Suprapubic skin (tissue), 4 donors: ENCODE measurements at regions not wholly inside any gene's neighbourhood (a gene's known extent, or its start where the extent isn't known, plus 50 kb on each side); places are given as distances from the start of the nearest gene placed in this dataset.

ENCODE experiments used
- DNase-seq, 2 donors: peaks; one replicate each; pipeline ENCODE4 v3.0.0-alpha.2; 2019; ENCODE audit warnings: low spot score in 2 of 2
- H3K27ac ChIP-seq: fragments of 200-600 bp; sonication (generic); one replicate; pipeline ENCODE4 v1.5.1; 2019
- H3K27me3 ChIP-seq: fragments of 200-600 bp; sonication (generic); one replicate; pipeline ENCODE4 v1.5.1; 2019
- H3K36me3 ChIP-seq: fragments of 200-600 bp; sonication (generic); one replicate; pipeline ENCODE4 v1.5.1; 2019
- H3K4me1 ChIP-seq: fragments of 200-600 bp; sonication (generic); one replicate; pipeline ENCODE4 v1.5.1; 2019
- H3K4me3 ChIP-seq: fragments of 200-600 bp; sonication (generic); one replicate; pipeline ENCODE4 v1.5.1; 2019; ENCODE audit warnings: mild to moderate bottlenecking
- H3K9me3 ChIP-seq: fragments of 200-600 bp; sonication (generic); one replicate; pipeline ENCODE4 v1.5.1; 2019
- CTCF ChIP-seq, 2 donors: fragments of 200-600 bp in 1 of 2; fragments of 450-650 bp in 1 of 2; sonication (generic) in 1 of 2; IDR thresholded peaks; one replicate each; pipeline ENCODE4 v1.5.1; 2016 to 2019; ENCODE audit warnings: antibody characterized with exemption in 2 of 2, mild to moderate bottlenecking in 1 of 2, moderate library complexity in 1 of 2
- EP300 ChIP-seq: sonication (generic); formaldehyde crosslinking; IDR thresholded peaks from one replicate; pipeline ENCODE4 v1.6.1; 2017; ENCODE audit warnings: antibody characterized with exemption
- POLR2A ChIP-seq, 2 donors: fragments of 450-650 bp; IDR thresholded peaks; one replicate each; pipeline ENCODE4 v1.6.1; 2017; ENCODE audit warnings: antibody characterized with exemption in 2 of 2, mild to moderate bottlenecking in 2 of 2, moderate library complexity in 2 of 2
- POLR2AphosphoS5 ChIP-seq, 3 donors: sonication (generic); formaldehyde crosslinking; IDR thresholded peaks; one replicate each; pipeline ENCODE4 v1.6.1; 2017; ENCODE audit warnings: antibody characterized with exemption in 3 of 3
- WGBS: methylation state at CpG from one replicate; pipeline ENCODE4 v1.1.5; 2018; 5-methylcytosine and 5-hydroxymethylcytosine counted together

DNA sequence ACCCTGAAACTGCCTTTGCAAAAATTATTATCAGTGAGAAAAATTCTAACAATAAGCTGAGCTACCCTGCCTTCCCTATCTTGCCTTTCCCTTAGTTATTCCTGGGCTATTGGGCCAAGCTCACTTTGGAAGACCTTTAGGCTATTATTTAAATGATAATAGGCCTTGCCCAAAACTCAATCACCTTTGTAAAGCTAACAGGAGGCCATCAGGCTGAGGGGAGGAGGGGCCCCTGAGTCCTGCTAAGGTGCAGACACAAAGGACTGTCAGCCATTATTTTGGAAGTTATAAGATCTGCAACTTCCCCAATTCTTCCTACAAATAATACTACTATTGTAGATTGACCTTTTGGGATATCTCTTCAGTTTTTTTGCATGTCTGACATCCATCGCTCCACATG is 278.8 kb upstream of the DIAPH2 start:
- H3K27me3 ChIP-seq: no peaks in the 10 kb centered on the region
- H3K4me1 ChIP-seq: peaks cover 11% of the 10 kb centered on the region
- H3K9me3 ChIP-seq: no peaks in the 10 kb centered on the region
- H3K4me3 ChIP-seq: no peak overlapping the region
- no peaks in the 10 kb centered on the region for H3K36me3 ChIP-seq
- H3K27ac ChIP-seq: no peak overlapping the region
- no peak for DNase-seq
- 96% methylated on average over 1 of the region's 1 CpG for WGBS
- TF ChIP-seq EP300 (no peak), POLR2AphosphoS5 (IDR thresholded peaks at IDR 0.05) (no peak), CTCF (IDR thresholded peaks at IDR 0.05) (no peak), POLR2A (IDR thresholded peaks at IDR 0.05) (no peak)

DNA sequence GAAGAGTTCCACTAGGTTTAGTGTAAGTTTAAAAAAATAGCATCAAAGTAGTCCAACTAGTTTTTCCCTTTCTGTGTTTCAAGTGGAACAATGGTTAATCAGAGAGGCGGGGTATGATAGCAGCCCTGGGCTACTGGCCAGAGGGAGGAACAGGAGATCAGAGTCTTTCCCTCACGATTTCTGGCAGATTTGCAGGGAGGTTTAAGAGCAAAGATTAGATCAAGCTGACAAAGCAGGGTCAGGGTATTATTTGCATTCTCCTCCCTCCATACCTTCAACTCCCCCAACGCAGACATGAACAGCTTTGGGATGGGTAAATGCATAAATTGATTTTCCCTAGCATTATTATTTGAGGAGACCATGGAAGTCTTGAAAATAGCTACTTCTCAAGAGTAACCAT is 277.6 kb upstream of the DIAPH2 start:
- Histone ChIP-seq H3K27me3 (no peaks in the 10 kb centered on the region), H3K4me3 (no peak overlapping the region), H3K27ac (no peak overlapping the region), H3K4me1 (peaks cover 11% of the 10 kb centered on the region), H3K36me3 (no peaks in the 10 kb centered on the region), H3K9me3 (no peaks in the 10 kb centered on the region)
- WGBS: 24% methylated on average over 3 of the region's 3 CpGs
- no peak for DNase-seq
- TF ChIP-seq CTCF (IDR thresholded peaks at IDR 0.05) (no peak), EP300 (no peak), POLR2A (IDR thresholded peaks at IDR 0.05) (no peak), POLR2AphosphoS5 (IDR thresholded peaks at IDR 0.05) (no peak)

DNA sequence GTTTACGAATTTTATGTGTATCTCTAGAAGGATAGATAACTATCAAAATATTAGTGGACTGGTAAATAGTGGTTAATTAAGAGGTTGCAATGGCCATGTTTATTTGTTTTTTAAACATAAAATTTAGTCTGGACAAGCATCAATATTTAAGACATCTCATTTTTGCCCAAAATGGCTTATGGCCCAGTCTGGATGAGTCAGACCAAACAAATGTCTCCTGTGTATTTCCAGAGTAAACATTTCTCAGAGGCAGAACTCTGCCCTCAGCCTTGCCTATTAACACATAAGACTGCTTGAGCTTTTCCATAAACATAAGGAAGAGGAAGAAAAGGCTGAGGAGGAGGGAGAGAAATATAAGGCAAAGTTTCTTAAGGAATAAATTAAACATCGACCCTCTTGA is 277.1 kb upstream of the DIAPH2 start:
- Histone ChIP-seq H3K27ac (no peak overlapping the region), H3K36me3 (no peaks in the 10 kb centered on the region), H3K4me3 (no peak overlapping the region), H3K27me3 (no peaks in the 10 kb centered on the region), H3K9me3 (no peaks in the 10 kb centered on the region), H3K4me1 (peaks cover 11% of the 10 kb centered on the region)
- DNase-seq: no peak
- 62% methylated on average over 2 of the region's 2 CpGs for WGBS
- TF ChIP-seq POLR2AphosphoS5 (IDR thresholded peaks at IDR 0.05) (no peak), EP300 (no peak), POLR2A (IDR thresholded peaks at IDR 0.05) (no peak), CTCF (IDR thresholded peaks at IDR 0.05) (no peak)

GRCh38 chrX:96407981-96408380 is 276.7 kb upstream of the DIAPH2 start:
- no peaks in the 10 kb centered on the region for H3K27me3 ChIP-seq
- no peak for TF ChIP-seq POLR2A (IDR thresholded peaks at IDR 0.05)
- no peak for TF ChIP-seq EP300
- no peak for TF ChIP-seq CTCF (IDR thresholded peaks at IDR 0.05)
- no peak for TF ChIP-seq POLR2AphosphoS5 (IDR thresholded peaks at IDR 0.05)
- no peak overlapping the region for H3K4me3 ChIP-seq
- H3K27ac ChIP-seq: no peak overlapping the region
- H3K4me1 ChIP-seq: peaks cover 11% of the 10 kb centered on the region
- DNase-seq: no peak
- H3K36me3 ChIP-seq: no peaks in the 10 kb centered on the region
- WGBS: 59% methylated on average over 2 of the region's 2 CpGs
- H3K9me3 ChIP-seq: no peaks in the 10 kb centered on the region

- TF ChIP-seq POLR2A (IDR thresholded peaks at IDR 0.05): no peak
- no peak for TF ChIP-seq CTCF (IDR thresholded peaks at IDR 0.05)
- TF ChIP-seq POLR2AphosphoS5 (IDR thresholded peaks at IDR 0.05): no peak
- TF ChIP-seq EP300: no peak
- WGBS: 83% methylated on average over 2 of the region's 2 CpGs
- H3K4me1 ChIP-seq: peaks cover 11% of the 10 kb centered on the region
- no peak overlapping the region for H3K4me3 ChIP-seq
- H3K27me3 ChIP-seq: no peaks in the 10 kb centered on the region
- no peaks in the 10 kb centered on the region for H3K36me3 ChIP-seq
- H3K27ac ChIP-seq: no peak overlapping the region
- H3K9me3 ChIP-seq: no peaks in the 10 kb centered on the region
- DNase-seq: no peak
Measured at GRCh38 chrX:96410927-96411326, 273.7 kb upstream of the DIAPH2 start.
